A549 (cell line): ENCODE measurements at regions not wholly inside any gene's neighbourhood (a gene's known extent, or its start where the extent isn't known, plus 50 kb on each side); places are given as distances from the start of the nearest gene placed in this dataset.

Experiments used
- POLR2AphosphoS2 ChIP-seq: conservative IDR thresholded peaks from 2 replicates; pipeline ENCODE4 v1.6.1; 2012; ENCODE audit warnings: low read length, improper control_type of control experiment, inconsistent platforms
- RFX5 ChIP-seq: fragments of 450-650 bp; IDR thresholded peaks from 2 replicates; pipeline ENCODE4 v1.7.1; 2014; ENCODE audit warnings: antibody characterized with exemption, mild to moderate bottlenecking, moderate library complexity
- SMC3 ChIP-seq: fragments of >200 bp; sonication (Bioruptor Twin); formaldehyde crosslinking; IDR thresholded peaks from 3 replicates; pipeline ENCODE4 v1.6.1; 2018; ENCODE audit warnings: inconsistent platforms

DNA sequence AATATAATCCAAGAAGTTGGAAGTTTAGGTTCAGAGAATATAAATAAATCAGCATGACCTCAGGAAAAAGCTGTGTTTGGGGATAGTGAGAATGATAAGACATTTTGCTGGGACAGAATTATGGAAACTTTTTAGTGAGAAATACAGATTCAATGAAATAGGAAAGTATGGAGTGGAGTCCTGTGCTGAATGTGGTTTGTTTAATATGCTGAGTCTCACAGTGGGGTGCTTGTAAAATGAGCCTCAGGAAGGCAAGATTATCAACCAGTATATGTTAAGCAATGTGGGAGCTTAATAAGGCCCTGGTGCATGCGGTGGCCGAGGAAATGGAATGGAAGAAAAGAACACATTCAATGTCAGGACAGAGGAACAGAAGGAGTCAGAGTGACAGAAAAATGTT is 1554.7 kb upstream of the TENM3 start:
- TF ChIP-seq SMC3 (no peak), POLR2AphosphoS2 (no peak), RFX5 (no peak)
